ENCODE measurements at regions not wholly inside any gene's neighbourhood (a gene's known extent, or its start where the extent isn't known, plus 50 kb on each side); places are given as distances from the start of the nearest gene placed in this dataset.

- no peak overlapping the region for H3K4me2 ChIP-seq (ENCODE audit: low read length)
- H3F3A ChIP-seq (ENCODE audit: low read length, unreplicated experiment), result no peaks in the 10 kb centered on the region
- DNase-seq (no peak), ATAC-seq (no peak)
- H3K9me2 ChIP-seq (replicated peaks; ENCODE audit: low read length), result no peaks in the 10 kb centered on the region
- no peak overlapping the region for H2AFZ ChIP-seq (ENCODE audit: low read length)
- no peaks in the 10 kb centered on the region for H4K20me1 ChIP-seq (ENCODE audit: low read length)
- TF ChIP-seq EZH2 (IDR thresholded peaks at IDR 0.05; ENCODE audit: low read length, unreplicated experiment), result no peak
- TF ChIP-seq EZH2phosphoT487 (IDR thresholded peaks at IDR 0.05; ENCODE audit: borderline replicate concordance, low read length), result no peak
- TF ChIP-seq CTCF (conservative IDR thresholded peaks at IDR 0.05; ENCODE audit: low read depth, low read length), result no peak
- no peaks in the 10 kb centered on the region for H3K79me2 ChIP-seq (ENCODE audit: low read length)
- no peaks in the 10 kb centered on the region for H3K27me3 ChIP-seq (ENCODE audit: low read length)
- no peak overlapping the region for H3K4me3 ChIP-seq (ENCODE audit: low read length)
- no peaks in the 10 kb centered on the region for H3K36me3 ChIP-seq (ENCODE audit: low read depth, low read length)
- no peak overlapping the region for H3K9ac ChIP-seq (ENCODE audit: low read length)
- no TSS peak for BruUV-seq (replicated peaks)
- POLR2A ChIA-PET (ENCODE audit: unreplicated experiment), result no interaction called here
- no peaks in the 10 kb centered on the region for H3K9me3 ChIP-seq (ENCODE audit: low read length)
- no peaks in the 10 kb centered on the region for H3K4me1 ChIP-seq (ENCODE audit: insufficient read depth, low read length)
- CTCF ChIA-PET, result no interaction called here
- H3K27ac ChIP-seq (ENCODE audit: low read length), result no peak overlapping the region
- intact Hi-C loops (cut with micrococcal nuclease), result no loop called here
These were observed 76.2 kb upstream of the CHD1 start for GRCh38 chr5:99004960-99005359.

- H4K20me1 ChIP-seq (ENCODE audit: low read length), result no peaks in the 10 kb centered on the region
- no peaks in the 10 kb centered on the region for H3F3A ChIP-seq (ENCODE audit: low read length, unreplicated experiment)
- TF ChIP-seq CTCF (conservative IDR thresholded peaks at IDR 0.05; ENCODE audit: low read depth, low read length) (no peak), EZH2 (IDR thresholded peaks at IDR 0.05; ENCODE audit: low read length, unreplicated experiment) (no peak)
- H3K36me3 ChIP-seq (ENCODE audit: low read depth, low read length), result no peaks in the 10 kb centered on the region
- H2AFZ ChIP-seq (ENCODE audit: low read length), result no peak overlapping the region
- H3K9ac ChIP-seq (ENCODE audit: low read length), result no peak overlapping the region
- ChIA-PET POLR2A (ENCODE audit: unreplicated experiment) (no interaction called here), CTCF (no interaction called here)
- BruUV-seq (replicated peaks), result no TSS peak
- no peaks in the 10 kb centered on the region for H3K4me1 ChIP-seq (ENCODE audit: insufficient read depth, low read length)
- no peaks in the 10 kb centered on the region for H3K9me3 ChIP-seq (ENCODE audit: low read length)
- intact Hi-C loops (cut with micrococcal nuclease), result no loop called here
- no peak overlapping the region for H3K4me2 ChIP-seq (ENCODE audit: low read length)
- no peaks in the 10 kb centered on the region for H3K79me2 ChIP-seq (ENCODE audit: low read length)
- no peaks in the 10 kb centered on the region for H3K9me2 ChIP-seq (replicated peaks; ENCODE audit: low read length)
- no peak overlapping the region for H3K4me3 ChIP-seq (ENCODE audit: low read length)
- H3K27ac ChIP-seq (ENCODE audit: low read length), result no peak overlapping the region
- DNase-seq (peak; percentile 27), ATAC-seq (no peak)
- no peaks in the 10 kb centered on the region for H3K27me3 ChIP-seq (ENCODE audit: low read length)
These were observed 72.1 kb upstream of the CHD1 start for GRCh38 chr5:99000876-99001275.

- no peaks in the 10 kb centered on the region for H3K9me2 ChIP-seq (replicated peaks; ENCODE audit: low read length)
- DNase-seq (no peak), ATAC-seq (no peak)
- no peaks in the 10 kb centered on the region for H3F3A ChIP-seq (ENCODE audit: low read length, unreplicated experiment)
- no peak overlapping the region for H3K4me3 ChIP-seq (ENCODE audit: low read length)
- ChIA-PET POLR2A (ENCODE audit: unreplicated experiment) (no interaction called here), CTCF (no interaction called here)
- no peak overlapping the region for H3K9ac ChIP-seq (ENCODE audit: low read length)
- no TSS peak for BruUV-seq (replicated peaks)
- H3K27ac ChIP-seq (ENCODE audit: low read length), result no peak overlapping the region
- intact Hi-C loops (cut with micrococcal nuclease), result no loop called here
- no peak for TF ChIP-seq CTCF (conservative IDR thresholded peaks at IDR 0.05; ENCODE audit: low read depth, low read length)
- TF ChIP-seq EZH2 (IDR thresholded peaks at IDR 0.05; ENCODE audit: low read length, unreplicated experiment), result no peak
- no peak for TF ChIP-seq EZH2phosphoT487 (IDR thresholded peaks at IDR 0.05; ENCODE audit: borderline replicate concordance, low read length)
- no peak overlapping the region for H2AFZ ChIP-seq (ENCODE audit: low read length)
- H3K4me1 ChIP-seq (ENCODE audit: insufficient read depth, low read length), result no peaks in the 10 kb centered on the region
- H4K20me1 ChIP-seq (ENCODE audit: low read length), result no peaks in the 10 kb centered on the region
- H3K9me3 ChIP-seq (ENCODE audit: low read length), result no peaks in the 10 kb centered on the region
- no peaks in the 10 kb centered on the region for H3K36me3 ChIP-seq (ENCODE audit: low read depth, low read length)
- no peak overlapping the region for H3K4me2 ChIP-seq (ENCODE audit: low read length)
- no peaks in the 10 kb centered on the region for H3K79me2 ChIP-seq (ENCODE audit: low read length)
- H3K27me3 ChIP-seq (ENCODE audit: low read length), result no peaks in the 10 kb centered on the region
These were observed 71.4 kb upstream of the CHD1 start for GRCh38 chr5:99000221-99000620.

Data from PC-3 (cell line).